ENCODE measurements at regions not wholly inside any gene's neighbourhood (a gene's known extent, or its start where the extent isn't known, plus 50 kb on each side); places are given as distances from the start of the nearest gene placed in this dataset.

DNA sequence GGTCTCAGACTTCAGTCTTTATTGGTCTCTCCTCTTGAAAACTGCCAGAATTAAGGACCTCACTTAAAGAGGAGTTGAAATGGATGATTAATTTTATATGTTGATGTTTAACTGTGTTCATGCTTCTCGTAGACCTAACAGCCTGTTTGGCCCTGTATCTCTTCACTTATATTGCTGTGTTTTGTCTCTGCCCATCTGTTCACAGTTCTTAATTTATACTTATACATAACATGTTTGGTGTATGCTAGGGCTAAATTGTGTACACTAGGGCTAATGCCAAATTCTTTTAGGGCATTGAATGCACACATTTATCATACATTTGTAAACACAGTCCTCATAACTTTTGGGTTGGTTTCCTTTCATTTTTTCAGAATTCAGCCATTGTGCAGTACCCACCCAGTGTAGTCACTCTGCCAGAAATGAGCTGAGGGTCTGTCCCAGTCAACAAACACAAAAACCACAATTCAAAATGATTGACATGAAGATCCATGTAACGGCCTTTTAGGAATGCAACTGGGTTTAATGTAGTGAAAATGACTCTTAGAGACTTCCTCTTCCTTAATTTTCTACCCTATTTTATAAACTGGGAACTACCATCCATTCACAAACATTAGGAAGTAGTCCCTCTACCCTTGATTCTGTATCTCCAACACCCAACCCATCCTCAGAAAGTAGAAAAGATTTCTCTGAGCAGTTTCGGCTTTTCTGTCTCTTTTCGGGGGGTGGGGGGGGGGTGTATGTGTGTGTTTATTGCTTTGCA lies 668.8 kb upstream of the KLF4 start:
- no peak overlapping the region for H3K4me2 ChIP-seq (ENCODE audit: insufficient read depth, low read length)
- no peak overlapping the region for H3K9ac ChIP-seq (replicated peaks; ENCODE audit: extremely low read depth, insufficient read depth, low read length)
- H3K36me3 ChIP-seq (ENCODE audit: control insufficient read depth in 2 of 2, extremely low read depth in 1 of 2, insufficient read depth in 2 of 2, low read length in 2 of 2) = no peaks in the 10 kb centered on the region
- POLR2A ChIA-PET = no interaction called here
- no peaks in the 10 kb centered on the region for H3K9me3 ChIP-seq (replicated peaks; ENCODE audit: control insufficient read depth, insufficient read depth, low read length)
- no peak for TF ChIP-seq MYC (IDR thresholded peaks at IDR 0.05; ENCODE audit: low read depth, low read length)
- TF ChIP-seq JUN (IDR thresholded peaks at IDR 0.05; ENCODE audit: borderline replicate concordance, insufficient read depth, insufficient read length, low read depth) = no peak
- no peak for TF ChIP-seq GATA2 (IDR thresholded peaks at IDR 0.05; ENCODE audit: insufficient read depth, insufficient read length, low read depth, low read length)
- TF ChIP-seq POLR2A (IDR thresholded peaks at IDR 0.05; ENCODE audit: low read depth, low read length) = no peak
- TF ChIP-seq, protein P1, sequence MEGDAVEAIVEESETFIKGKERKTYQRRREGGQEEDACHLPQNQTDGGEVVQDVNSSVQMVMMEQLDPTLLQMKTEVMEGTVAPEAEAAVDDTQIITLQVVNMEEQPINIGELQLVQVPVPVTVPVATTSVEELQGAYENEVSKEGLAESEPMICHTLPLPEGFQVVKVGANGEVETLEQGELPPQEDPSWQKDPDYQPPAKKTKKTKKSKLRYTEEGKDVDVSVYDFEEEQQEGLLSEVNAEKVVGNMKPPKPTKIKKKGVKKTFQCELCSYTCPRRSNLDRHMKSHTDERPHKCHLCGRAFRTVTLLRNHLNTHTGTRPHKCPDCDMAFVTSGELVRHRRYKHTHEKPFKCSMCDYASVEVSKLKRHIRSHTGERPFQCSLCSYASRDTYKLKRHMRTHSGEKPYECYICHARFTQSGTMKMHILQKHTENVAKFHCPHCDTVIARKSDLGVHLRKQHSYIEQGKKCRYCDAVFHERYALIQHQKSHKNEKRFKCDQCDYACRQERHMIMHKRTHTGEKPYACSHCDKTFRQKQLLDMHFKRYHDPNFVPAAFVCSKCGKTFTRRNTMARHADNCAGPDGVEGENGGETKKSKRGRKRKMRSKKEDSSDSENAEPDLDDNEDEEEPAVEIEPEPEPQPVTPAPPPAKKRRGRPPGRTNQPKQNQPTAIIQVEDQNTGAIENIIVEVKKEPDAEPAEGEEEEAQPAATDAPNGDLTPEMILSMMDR (IDR thresholded peaks at IDR 0.05; ENCODE audit: extremely low read depth in 1 of 2, insufficient read depth in 1 of 2, low read depth in 1 of 2, low read length in 2 of 2) = no peak
- DNase-seq (ENCODE audit: low read depth, low spot score) (no peak), FAIRE-seq (no peak)
- no peaks in the 10 kb centered on the region for H3K9me1 ChIP-seq (replicated peaks; ENCODE audit: control insufficient read depth, extremely low read depth, insufficient read depth, low read length)
- no TSS peak for BruUV-seq (replicated peaks)
- no peaks in the 10 kb centered on the region for H3K4me1 ChIP-seq (ENCODE audit: control insufficient read depth, extremely low read depth, insufficient read depth, low read length)
- intact Hi-C loops (cut with micrococcal nuclease) = no loop called here
- no peak overlapping the region for H3K27ac ChIP-seq (ENCODE audit: insufficient read depth, low read depth, low read length)
- H3K27me3 ChIP-seq (ENCODE audit: control insufficient read depth in 2 of 2, insufficient read depth in 2 of 2, low read length in 2 of 2) = no peaks in the 10 kb centered on the region
- H4K20me1 ChIP-seq (replicated peaks; ENCODE audit: control insufficient read depth, extremely low read depth, insufficient read depth, low read length) = no peaks in the 10 kb centered on the region
- CTCF ChIA-PET = interaction anchor here (1.8 kb wide), 1 partner anchor 17 kb away, joined by 6 read pairs; no protein-coding TSS in a partner anchor
- dilution Hi-C loops (cut with MboI; ENCODE audit: extremely low pct_ligation_motif_present, low sequenced_read_pairs) = no loop called here
- no peak overlapping the region for H2AFZ ChIP-seq (ENCODE audit: low read depth, low read length)
- H3K4me3 ChIP-seq (replicated peaks in 1 of 3; ENCODE audit: insufficient read depth in 1 of 3, low read depth in 1 of 3, low read length in 3 of 3) = no peak overlapping the region
- no peaks in the 10 kb centered on the region for H3K79me2 ChIP-seq (ENCODE audit: control insufficient read depth, insufficient read depth, low read length)

All from endothelial cell of umbilical vein (primary cell).